ENCODE measurements at regions not wholly inside any gene's neighbourhood (a gene's known extent, or its start where the extent isn't known, plus 50 kb on each side); places are given as distances from the start of the nearest gene placed in this dataset.
A peak's percentile ranks its signal among the peaks of the same experiment; 100 is the strongest.
"Not testable (repeated sequence)": the region's sequence is repeated elsewhere in the genome, so short reads cannot be mapped to it uniquely, and the experiment has no call there.

DNA sequence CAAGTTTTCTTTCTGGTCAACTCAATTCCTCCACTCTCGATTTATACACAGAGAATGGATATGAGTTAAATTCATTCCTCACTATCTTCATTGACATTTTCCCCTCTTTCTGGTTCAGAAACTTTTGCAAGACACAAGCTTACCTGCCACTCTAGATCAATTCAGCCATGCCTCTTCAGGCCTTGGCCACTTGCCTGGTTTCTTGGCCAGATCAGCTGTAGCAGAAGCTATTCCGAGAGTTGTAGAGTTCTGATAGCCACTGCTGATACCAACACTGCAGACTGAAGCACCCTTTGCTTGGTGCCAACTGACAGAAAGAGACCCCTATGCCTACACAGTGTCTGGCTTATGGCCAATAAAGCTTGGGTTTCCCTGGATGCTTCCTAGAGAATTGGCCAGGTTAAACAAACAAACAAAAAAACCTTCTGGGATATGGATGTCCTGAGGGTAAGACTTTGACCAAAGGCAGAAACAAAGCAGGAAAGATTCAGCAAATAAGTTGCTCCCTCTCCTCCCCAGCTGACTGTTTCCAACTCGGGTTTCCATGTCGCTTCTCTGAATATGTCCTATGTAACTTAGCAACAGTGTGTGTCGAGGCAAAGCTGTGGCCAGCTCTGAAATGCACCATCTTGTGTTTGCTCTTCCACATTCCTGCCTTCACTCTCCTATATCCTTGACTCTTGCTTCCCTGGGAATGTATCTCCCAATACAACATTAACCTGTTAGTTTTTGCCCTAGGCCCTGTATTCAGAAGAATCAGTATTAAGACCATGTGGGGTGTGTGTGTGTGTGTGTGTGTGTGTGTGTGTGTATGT lies 521.6 kb downstream of the EPHA3 start:
- no peak for DNase-seq

GRCh38 chr3:89635137-89635536 lies 527.7 kb downstream of the EPHA3 start:
- no peak for DNase-seq

GRCh38 chr3:89644716-89645115 lies 537.3 kb downstream of the EPHA3 start:
- DNase-seq, result no peak

DNA sequence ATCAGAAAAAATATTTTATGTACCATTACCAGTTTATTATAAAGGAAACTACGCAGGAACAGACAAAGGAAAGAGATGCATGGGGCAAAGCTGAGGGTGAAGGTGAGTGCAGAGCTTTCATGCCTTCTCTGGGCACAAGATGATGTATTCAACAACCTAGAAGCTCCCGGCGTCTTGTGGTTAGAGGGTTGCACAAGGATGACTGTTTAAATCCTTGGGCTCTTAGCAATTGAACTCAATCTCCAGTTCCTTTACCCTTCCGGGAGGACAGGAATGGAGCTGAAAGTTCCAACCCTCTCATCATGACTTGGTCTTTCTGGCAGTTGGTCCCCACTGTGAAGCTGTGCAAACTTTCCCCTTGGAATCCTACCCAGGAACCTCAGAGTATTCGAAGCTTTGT lies 542.0 kb downstream of the EPHA3 start:
- DNase-seq, result no peak

DNA sequence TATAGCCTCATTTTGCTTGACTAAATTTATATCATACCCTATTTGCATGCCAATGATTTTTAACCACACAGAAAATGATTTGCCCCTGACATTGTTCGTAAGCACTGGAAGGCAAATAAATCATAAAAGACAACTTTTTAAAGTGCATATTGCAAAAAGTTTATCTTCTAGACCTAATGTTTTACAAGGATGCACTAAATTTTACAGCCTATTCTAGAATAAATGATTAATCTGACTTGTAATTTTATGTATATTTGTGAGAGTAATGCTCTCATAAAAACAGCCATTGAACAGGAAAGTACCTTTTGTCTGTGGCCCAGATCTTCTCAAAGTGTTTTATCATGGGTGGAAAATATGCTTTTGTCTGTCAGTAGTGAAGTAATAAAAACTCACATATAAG lies 546.6 kb downstream of the EPHA3 start:
- no peak for DNase-seq

DNA sequence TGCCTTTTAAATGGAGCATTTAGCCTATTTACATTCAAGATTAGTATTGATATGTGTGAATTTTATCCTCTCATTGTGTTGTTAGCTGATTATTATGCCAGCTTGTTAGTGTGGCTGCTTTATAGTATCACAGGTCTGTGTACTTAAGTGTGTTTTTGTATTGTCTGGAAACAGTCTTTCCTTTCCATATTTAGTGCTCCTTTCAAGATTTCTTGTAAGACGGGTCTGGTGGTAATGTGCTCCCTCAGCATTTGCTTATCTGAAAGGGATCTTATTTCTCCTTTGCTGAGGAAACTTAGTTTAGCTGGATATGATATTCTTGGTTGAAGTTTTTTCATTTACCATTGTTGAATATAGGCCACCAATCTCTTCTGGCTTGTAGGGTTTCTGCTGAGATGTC lies 549.0 kb downstream of the EPHA3 start:
- no peak for DNase-seq

DNA sequence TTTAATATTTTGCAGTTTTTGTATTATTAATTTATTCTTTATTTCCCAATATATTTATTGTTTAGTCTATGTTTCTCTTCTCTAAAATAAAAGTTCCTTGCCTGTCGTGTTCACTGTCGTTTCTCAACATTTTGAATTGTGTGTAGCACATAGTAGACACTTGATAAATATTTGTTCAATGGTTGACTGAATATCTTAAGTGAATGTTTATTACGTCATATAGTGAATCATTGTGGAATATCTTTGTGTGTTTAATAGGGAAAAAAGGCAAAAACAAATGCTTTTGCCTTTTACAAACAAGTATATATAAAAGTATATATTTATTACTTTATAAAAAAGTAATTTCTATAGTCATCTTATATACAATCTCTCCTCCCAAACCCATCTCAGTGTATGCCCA lies 572.3 kb downstream of the EPHA3 start:
- no peak for DNase-seq

DNA sequence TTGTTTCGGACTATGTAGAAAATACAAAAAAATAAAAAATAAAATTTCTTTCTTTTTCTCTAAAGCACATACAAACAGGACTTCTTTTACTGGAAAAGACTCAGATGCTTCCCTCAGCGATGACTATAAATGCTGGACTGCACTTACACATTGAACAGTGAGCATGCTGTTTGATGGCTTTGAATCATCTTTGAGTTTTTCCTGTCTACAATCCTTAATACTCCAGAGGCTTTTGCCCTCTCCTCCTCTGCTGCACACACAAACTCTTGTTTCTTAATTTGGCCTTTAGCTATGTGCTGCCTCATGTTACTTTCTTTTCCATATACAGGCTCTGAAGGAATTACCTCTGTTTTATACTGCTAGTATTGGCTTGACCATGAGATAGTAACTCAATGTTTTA lies 575.1 kb downstream of the EPHA3 start:
- peak; percentile 34 for DNase-seq

DNA sequence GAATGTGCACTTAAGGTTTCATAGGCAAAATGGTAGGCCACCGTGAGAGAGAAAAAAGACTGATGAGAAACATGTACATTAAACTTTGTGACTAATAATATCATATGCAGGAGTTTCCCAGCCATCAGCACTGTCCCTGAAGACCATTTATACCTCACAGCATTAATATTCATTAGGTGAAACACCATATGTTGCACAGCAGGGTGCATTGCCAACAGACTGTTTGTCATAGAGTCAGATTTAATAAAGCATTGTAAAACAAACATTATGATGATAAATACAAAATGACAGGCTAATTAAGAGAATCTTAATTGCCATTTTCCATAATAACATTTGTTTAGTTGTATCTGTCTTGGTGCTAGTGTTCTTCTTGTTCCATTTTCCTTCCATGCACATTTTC lies 578.3 kb downstream of the EPHA3 start:
- DNase-seq, result no peak

- DNase-seq, result peak; percentile 4
Measured at GRCh38 chr3:89690646-89691045, 583.2 kb downstream of the EPHA3 start.

DNA sequence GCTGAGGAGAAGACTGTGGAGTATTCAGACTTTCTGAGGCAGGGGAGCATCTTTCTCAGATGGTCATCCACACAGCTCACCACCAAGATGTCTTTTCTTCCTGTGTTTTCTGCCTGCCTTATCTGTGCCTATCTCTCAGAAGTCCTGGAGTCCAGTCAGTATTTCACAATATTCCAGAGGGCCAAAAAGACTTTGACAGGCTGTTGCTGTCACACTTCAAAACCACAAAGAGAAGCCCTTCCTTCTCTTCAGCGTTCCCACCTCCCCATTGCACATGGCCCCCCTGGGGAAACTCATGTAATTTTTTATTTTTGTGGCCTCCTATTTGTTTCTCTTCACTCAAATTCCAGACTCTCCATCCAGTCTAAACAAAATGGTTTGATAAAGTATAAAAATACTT lies 585.2 kb downstream of the EPHA3 start:
- DNase-seq, result no peak

GRCh38 chr3:89697321-89697916 lies 590.0 kb downstream of the EPHA3 start:
- no peak for DNase-seq

DNA sequence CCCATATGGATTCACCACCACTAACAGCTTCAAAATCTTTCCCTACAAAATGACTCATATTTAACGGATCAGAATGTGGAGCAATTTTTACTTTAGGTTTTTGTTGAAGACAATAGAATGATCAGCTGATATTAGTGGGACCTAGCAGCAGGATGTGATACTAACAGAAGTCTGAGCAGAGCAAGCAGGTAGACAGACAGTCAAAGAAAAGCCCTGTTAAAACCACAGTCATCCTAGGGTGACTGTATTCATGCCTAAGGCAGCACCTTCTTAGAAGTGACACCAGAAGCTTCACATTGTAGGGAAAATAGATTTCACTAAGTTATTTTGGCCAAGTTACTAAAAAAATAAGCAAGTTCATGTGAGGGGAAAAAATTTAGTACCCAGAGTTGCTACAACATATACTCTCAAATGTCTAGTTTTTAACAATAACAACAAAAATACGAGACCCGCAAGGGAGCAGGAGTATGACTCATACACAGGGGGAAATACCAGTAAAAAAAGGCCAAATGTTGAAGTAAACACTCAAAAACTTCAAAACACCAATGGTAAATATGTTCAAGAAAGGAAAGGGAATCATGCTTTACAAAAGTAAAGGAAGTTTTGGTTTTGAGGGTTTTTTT lies 590.9 kb downstream of the EPHA3 start:
- DNase-seq, result no peak

DNA sequence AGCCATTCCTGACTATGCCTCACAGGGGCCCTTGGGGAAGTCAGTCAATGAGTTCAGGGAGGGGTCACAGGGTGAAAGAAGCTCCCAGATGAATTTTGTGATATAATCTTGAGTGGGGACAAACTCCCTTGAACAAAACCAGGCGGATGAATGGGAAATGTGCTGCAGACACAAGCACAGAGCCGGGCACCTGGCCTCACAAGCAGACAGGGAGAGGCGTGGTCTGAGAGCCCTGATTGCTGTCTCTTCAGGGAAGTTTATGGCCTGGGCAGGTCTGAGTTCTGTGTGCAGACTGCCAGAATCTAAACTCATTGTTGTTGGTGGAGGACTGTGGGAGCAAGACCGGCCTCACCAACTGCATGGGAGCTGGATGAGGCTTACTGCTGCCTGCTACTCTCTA lies 591.8 kb downstream of the EPHA3 start:
- DNase-seq, result no peak

- no peak for DNase-seq
Measured at GRCh38 chr3:89699771-89700170, 592.4 kb downstream of the EPHA3 start.

DNA sequence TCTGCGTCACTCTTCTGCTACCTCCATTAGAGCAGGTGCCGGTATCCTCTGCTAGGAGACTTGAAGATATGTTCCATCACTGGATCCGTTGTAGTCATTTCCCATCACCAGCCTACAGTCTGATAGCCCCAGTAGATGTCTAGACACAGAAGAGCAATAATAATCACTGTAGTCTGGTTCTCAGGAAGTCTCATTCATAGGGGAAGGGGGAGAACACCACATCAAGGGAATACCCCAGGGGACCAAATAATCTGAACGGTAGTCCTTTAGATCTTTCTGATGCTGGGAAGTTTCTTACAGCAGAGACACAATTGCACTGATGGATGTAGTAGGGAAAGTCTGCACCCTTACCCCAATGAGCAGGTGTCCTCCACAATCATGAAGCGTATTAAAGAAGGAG lies 595.0 kb downstream of the EPHA3 start:
- DNase-seq, result no peak

GRCh38 chr3:89713196-89713595 lies 605.8 kb downstream of the EPHA3 start:
- DNase-seq, result no peak

DNA sequence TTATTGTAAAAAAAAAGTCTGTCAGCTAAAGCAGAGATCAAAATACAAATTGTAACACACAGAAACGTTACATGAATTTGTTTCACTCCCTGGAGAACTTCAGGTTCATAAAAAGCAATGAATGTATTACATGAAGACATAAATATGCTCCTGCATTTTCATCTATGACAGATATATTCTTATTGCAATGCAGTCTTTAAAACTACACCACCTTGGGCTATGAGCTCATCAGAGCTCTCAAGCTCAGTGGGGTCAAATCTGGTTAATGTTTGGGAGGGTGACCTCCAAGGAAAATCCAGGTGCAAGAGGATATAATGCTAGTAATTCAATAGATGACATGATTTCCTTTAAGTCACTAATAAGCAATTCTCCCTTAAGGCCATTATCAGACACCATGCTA lies 606.8 kb downstream of the EPHA3 start:
- DNase-seq, result no peak

GRCh38 chr3:89740080-89740880 lies 632.9 kb downstream of the EPHA3 start:
- DNase-seq, result no peak

GRCh38 chr3:89740881-89741177 lies 633.4 kb downstream of the EPHA3 start:
- DNase-seq, result peak; percentile 11

- DNase-seq, result no peak
Measured at GRCh38 chr3:89742546-89742945, 635.1 kb downstream of the EPHA3 start.

DNA sequence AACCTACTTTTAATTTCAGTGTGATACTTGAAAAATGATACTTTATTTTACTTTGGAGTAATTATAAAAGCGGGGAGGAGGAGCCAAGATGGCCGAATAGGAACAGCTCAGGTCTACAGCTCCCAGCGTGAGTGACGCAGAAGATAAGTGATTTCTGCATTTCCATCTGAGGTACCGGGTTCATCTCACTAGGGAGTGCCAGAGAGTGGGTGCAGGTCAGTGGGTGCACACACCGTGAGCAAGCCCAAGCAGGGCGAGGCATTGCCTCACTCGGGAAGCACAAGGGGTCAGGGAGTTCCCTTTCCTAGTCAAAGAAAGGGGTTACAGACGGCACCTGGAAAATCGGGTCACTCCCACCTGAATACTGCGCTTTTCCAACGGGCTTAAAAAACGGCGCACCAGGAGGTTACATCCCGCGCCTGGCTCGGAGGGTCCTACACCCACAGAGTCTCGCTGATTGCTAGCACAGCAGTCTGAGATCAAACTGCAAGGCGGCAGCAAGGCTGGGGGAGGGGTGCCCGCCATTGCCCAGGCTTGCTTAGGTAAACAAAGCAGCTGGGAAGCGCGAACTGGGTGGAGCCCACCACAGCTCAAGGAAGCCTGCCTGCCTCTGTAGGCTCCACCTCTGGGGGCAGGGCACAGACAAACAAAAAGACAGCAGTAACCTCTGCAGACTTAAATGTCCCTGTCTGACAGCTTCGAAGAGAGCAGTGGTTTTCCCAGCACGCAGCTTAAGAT lies 640.3 kb downstream of the EPHA3 start:
- not testable (repeated sequence) for DNase-seq

- no peak for DNase-seq
Measured at GRCh38 chr3:89762405-89762804, 655.0 kb downstream of the EPHA3 start.
